Tibial nerve (tissue), 4 donors: ENCODE measurements at regions not wholly inside any gene's neighbourhood (a gene's known extent, or its start where the extent isn't known, plus 50 kb on each side); places are given as distances from the start of the nearest gene placed in this dataset.
A peak's percentile ranks its signal among the peaks of the same experiment; 100 is the strongest.

Source experiments
- DNase-seq, 2 donors: peaks; one replicate each; pipeline ENCODE4 v3.0.0-alpha.2; 2019; ENCODE audit warnings: low spot score in 2 of 2
- H3K27ac ChIP-seq, 4 donors: fragments of 200-600 bp; sonication (generic) in 3 of 4; one replicate each; pipeline ENCODE4 v1.5.1; 2017 to 2019; ENCODE audit warnings: mild to moderate bottlenecking in 1 of 4
- H3K27me3 ChIP-seq, 2 donors: fragments of 200-600 bp; sonication (generic) in 1 of 2; one replicate each; pipeline versions ENCODE4 v1.5.1 to v1.6.0; 2017 to 2019
- H3K36me3 ChIP-seq, 3 donors: fragments of 200-600 bp; sonication (generic); one replicate each; pipeline ENCODE4 v1.5.1; 2018 to 2019
- H3K4me1 ChIP-seq, 4 donors: fragments of 200-600 bp; sonication (generic) in 3 of 4; one replicate each; pipeline ENCODE4 v1.5.1; 2017 to 2019
- H3K4me3 ChIP-seq, 4 donors: fragments of 200-600 bp; sonication (generic) in 3 of 4; one replicate each; pipeline ENCODE4 v1.5.1; 2017 to 2019; ENCODE audit warnings: mild to moderate bottlenecking in 1 of 4, moderate library complexity in 1 of 4
- H3K9me3 ChIP-seq, 4 donors: fragments of 200-600 bp; sonication (generic) in 3 of 4; one replicate each; pipeline ENCODE4 v1.5.1; 2017 to 2019
- EP300 ChIP-seq, 2 donors: sonication (generic); formaldehyde crosslinking; IDR thresholded peaks; one replicate each; pipeline ENCODE4 v1.6.1; 2017; ENCODE audit warnings: antibody characterized with exemption in 2 of 2, mild to moderate bottlenecking in 1 of 2
- POLR2A ChIP-seq, 2 donors: fragments of 450-650 bp; IDR thresholded peaks; one replicate each; pipeline ENCODE4 v1.6.1; 2017; ENCODE audit warnings: antibody characterized with exemption in 2 of 2, mild to moderate bottlenecking in 2 of 2, moderate library complexity in 2 of 2
- WGBS, 2 donors: methylation state at CpG; one replicate each; pipeline ENCODE4 v1.1.5; 2018; 5-methylcytosine and 5-hydroxymethylcytosine counted together
- TF ChIP-seq, protein P1 (sequence below), 5 experiments: fragments of 200-600 bp in 3 of 5; fragments of 450-650 bp in 2 of 5; sonication (generic) in 3 of 5; IDR thresholded peaks; one replicate each; pipeline ENCODE4 v1.5.1; 2016 to 2019; ENCODE audit warnings: antibody characterized with exemption in 5 of 5, mild to moderate bottlenecking in 3 of 5, moderate library complexity in 2 of 5

DNA sequence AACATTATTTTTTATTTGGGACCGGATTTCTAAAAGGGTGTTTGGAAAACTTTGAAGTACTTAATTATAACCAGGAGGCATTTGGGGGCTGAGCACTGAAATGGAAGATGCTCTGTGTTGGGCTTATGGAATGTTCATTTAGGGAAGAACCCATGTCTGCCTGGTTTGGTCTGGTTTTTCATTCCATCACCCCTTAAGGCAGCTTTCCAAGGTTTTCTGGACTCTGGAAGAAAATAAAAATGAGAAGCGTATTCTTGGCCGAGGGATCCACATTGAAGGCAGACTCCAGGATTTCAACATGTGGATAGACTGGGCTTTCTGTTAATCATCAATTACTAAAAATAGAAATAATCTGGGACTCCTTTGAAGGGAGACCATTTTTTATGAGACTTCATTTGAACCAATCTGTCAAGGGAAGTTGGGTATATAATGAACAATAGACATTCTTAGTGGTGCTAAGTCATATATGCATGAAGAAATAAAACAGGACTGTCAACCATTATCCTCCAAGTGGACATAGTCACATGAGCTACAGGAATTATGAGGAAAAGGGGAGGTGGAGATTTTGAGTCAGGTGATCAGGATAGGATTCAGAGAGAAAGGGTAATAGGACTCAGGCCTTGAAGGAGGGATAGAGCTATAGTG, 270.5 kb upstream of the ADAMTS9 start:
- Histone ChIP-seq H3K4me3 (no peak overlapping the region), H3K4me1 (peaks cover 0 to 61% (median 9%) of the 10 kb centered on the region in 4 donors), H3K36me3 (no peaks in the 10 kb centered on the region), H3K9me3 (no peaks in the 10 kb centered on the region), H3K27me3 (no peaks in the 10 kb centered on the region), H3K27ac (peak overlapping the region in 2 of 4 donors; percentile 61 to 79)
- no peak for DNase-seq
- 38 to 43% methylated on average over 3 of the region's 3 CpGs for WGBS, 2 donors
- TF ChIP-seq, protein P1, sequence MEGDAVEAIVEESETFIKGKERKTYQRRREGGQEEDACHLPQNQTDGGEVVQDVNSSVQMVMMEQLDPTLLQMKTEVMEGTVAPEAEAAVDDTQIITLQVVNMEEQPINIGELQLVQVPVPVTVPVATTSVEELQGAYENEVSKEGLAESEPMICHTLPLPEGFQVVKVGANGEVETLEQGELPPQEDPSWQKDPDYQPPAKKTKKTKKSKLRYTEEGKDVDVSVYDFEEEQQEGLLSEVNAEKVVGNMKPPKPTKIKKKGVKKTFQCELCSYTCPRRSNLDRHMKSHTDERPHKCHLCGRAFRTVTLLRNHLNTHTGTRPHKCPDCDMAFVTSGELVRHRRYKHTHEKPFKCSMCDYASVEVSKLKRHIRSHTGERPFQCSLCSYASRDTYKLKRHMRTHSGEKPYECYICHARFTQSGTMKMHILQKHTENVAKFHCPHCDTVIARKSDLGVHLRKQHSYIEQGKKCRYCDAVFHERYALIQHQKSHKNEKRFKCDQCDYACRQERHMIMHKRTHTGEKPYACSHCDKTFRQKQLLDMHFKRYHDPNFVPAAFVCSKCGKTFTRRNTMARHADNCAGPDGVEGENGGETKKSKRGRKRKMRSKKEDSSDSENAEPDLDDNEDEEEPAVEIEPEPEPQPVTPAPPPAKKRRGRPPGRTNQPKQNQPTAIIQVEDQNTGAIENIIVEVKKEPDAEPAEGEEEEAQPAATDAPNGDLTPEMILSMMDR (IDR thresholded peaks at IDR 0.05), result no peak
- TF ChIP-seq POLR2A (IDR thresholded peaks at IDR 0.05), result no peak
- TF ChIP-seq EP300 (IDR thresholded peaks at IDR 0.05), result no peak

DNA sequence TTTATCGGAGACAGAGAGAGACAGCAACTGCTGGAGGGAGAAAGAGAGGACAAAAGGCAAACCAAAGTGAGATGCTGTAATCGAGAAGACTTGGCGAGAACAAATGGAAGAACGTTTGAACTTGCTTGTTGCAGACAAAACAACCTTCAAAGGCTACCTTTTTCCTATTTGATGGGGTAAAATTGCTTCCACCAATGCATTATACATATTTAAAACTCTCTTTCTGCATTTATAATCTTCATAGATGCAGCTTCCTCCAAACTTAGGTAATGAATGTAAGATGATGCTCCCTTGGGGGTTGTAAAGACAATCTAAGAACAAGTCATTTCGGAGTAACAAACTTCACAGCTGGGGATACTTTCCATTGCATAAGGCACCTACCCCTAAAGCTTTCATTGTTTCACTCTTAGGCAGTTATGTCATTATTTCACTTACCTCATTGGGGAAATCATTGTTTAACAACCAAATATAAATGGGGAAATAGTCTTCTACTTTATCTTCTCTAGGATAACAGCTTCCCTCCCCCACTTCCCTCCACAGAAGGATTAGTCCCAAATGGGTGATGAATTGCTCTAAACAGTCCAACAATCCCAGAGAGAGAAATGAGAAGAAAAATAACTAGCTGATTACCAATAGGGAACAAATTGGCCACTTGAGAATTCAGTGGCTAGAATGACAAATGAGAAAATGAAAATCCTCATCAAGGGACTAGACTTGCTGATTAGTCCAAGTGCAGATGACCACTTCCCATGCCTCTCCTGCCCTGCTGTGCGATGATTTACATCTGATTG, 269.8 kb upstream of the ADAMTS9 start:
- Histone ChIP-seq H3K9me3 (no peaks in the 10 kb centered on the region), H3K27me3 (no peaks in the 10 kb centered on the region), H3K36me3 (no peaks in the 10 kb centered on the region), H3K4me3 (no peak overlapping the region), H3K27ac (peak overlapping the region in 2 of 4 donors; percentile 61 to 79), H3K4me1 (peaks cover 0 to 61% (median 9%) of the 10 kb centered on the region in 4 donors)
- DNase-seq, result no peak
- TF ChIP-seq, protein P1 (IDR thresholded peaks at IDR 0.05), result no peak
- TF ChIP-seq POLR2A (IDR thresholded peaks at IDR 0.05) (no peak), EP300 (IDR thresholded peaks at IDR 0.05) (no peak)
- WGBS, 2 donors, result 67 to 70% methylated on average over 6 of the region's 6 CpGs

DNA sequence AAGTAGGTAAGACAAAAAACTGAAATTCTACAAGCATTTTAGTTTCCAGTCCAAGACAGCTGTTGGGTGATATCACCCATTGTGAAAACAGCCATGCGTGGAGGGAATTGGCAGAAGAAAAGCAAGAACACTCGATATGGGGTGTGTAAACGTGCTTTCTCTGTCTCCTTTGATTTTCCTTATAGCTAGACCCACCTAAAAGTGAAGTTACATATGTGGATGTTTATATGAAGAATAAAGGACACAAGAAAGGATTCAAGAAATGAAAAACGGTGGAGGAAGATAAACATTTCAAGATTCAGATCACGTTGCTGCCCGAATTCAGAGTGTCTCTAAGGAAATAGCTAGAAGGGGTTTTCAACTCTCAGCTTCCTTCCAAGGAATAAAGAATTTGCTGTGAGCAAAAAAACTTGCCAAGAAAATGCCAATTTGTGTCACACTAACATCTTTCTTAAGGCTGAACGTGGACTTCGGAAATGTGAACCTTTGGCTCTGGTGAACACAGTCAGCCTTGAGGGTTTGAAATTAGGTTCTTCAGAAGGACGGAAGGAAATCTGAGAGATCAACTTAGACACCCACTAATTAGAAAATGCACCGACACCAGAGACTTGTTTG, 269.0 kb upstream of the ADAMTS9 start:
- 34 to 40% methylated on average over 10 of the region's 10 CpGs for WGBS, 2 donors
- H3K36me3 ChIP-seq, result no peaks in the 10 kb centered on the region
- TF ChIP-seq POLR2A (IDR thresholded peaks at IDR 0.05) (no peak), EP300 (IDR thresholded peaks at IDR 0.05) (no peak)
- TF ChIP-seq, protein P1 (IDR thresholded peaks at IDR 0.05), result no peak

DNA sequence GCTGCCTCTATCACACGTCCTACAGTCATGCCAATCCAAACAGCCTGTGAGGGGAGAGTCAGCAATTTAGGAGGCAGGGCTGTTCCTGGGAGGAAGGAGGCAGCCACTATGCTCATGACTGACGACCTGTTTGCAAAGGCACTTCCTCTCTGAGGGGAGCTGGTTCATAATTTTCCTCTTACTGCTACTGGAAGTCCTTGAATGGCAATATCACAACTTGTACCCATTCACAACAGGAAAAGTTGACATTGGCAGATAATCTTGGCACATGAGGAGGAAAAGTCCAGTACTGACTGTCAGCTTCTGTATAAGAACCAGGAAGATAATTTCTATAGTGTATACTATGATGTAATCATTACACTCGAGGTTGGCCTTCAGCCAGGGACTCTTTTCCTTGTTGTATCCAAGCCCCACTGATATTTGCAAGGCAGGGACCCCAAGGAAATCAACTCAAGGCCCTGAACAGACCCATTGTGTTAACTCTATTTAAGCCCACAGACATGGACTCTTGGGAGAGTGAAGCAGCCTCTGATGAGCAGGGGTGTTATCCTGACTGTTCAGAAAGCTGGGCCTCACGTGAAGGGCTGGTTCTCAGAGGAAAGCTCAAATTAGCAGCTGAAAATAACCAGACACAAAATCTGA, 267.3 kb upstream of the ADAMTS9 start:
- H3K27me3 ChIP-seq, result no peaks in the 10 kb centered on the region
- H3K9me3 ChIP-seq, result no peaks in the 10 kb centered on the region
- no peaks in the 10 kb centered on the region for H3K36me3 ChIP-seq
- peak overlapping the region; percentile 17 to 79 (median 45) for H3K27ac ChIP-seq
- peak in 1 of 2 donors; percentile 19 for DNase-seq
- no peak for TF ChIP-seq POLR2A (IDR thresholded peaks at IDR 0.05)
- peak in 1 of 2 donors; percentile 78 for TF ChIP-seq EP300 (IDR thresholded peaks at IDR 0.05)
- no peak overlapping the region for H3K4me3 ChIP-seq
- peaks cover 0 to 51% (median 9%) of the 10 kb centered on the region in 4 donors for H3K4me1 ChIP-seq
- whole genome bisulfite sequencing, 2 donors, result 10 to 11% methylated on average over 4 of the region's 4 CpGs

More for the DNA sequence above, 269.0 kb upstream of the ADAMTS9 start:
- DNase-seq, result no peak
- Histone ChIP-seq H3K4me1 (peaks cover 0 to 57% (median 9%) of the 10 kb centered on the region in 4 donors), H3K27ac (peak overlapping the region in 3 of 4 donors; percentile 17 to 79 (median 61)), H3K9me3 (no peaks in the 10 kb centered on the region), H3K4me3 (no peak overlapping the region), H3K27me3 (no peaks in the 10 kb centered on the region)

DNA sequence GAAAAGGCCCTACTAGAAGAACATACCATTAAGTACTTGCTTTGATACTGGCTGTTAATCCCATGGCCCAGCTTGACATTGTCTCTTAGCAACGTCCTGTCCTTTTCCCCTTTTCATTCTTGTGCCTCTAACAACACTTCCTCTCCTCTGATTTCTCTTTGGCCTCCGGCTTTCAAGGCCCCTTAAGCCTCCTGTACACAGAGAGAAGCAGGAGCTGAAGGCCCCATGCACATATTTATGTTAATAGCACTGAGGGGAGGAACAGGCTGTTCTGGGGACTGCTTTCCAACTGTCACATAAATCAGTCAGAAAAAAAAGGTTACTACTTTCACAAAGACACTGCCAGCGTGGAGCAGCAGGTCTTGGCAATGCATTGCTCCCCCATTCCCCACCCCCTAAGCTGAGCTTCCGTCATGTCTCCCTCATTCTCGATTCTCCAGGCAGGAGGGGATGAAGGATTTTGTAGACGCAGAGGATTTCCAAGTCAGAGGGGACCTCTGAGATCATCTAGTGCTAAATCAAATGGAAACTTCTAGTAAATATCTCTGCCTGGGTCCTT, 257.4 kb upstream of the ADAMTS9 start:
- Histone ChIP-seq H3K36me3 (no peaks in the 10 kb centered on the region), H3K27me3 (no peaks in the 10 kb centered on the region), H3K9me3 (no peaks in the 10 kb centered on the region), H3K4me1 (peaks cover 0 to 27% (median 6%) of the 10 kb centered on the region in 4 donors), H3K4me3 (no peak overlapping the region), H3K27ac (peak overlapping the region; percentile 21 to 85 (median 54))
- DNase-seq, result peak in 1 of 2 donors; percentile 10
- WGBS, 2 donors, result 8 to 11% methylated on average over 6 of the region's 6 CpGs
- TF ChIP-seq EP300 (IDR thresholded peaks at IDR 0.05) (peak; percentile 94 to 95), POLR2A (IDR thresholded peaks at IDR 0.05) (no peak)
- TF ChIP-seq, protein P1 (IDR thresholded peaks at IDR 0.05), result no peak
